ENCODE measurements at regions not wholly inside any gene's neighbourhood (a gene's known extent, or its start where the extent isn't known, plus 50 kb on each side); places are given as distances from the start of the nearest gene placed in this dataset.

DNA sequence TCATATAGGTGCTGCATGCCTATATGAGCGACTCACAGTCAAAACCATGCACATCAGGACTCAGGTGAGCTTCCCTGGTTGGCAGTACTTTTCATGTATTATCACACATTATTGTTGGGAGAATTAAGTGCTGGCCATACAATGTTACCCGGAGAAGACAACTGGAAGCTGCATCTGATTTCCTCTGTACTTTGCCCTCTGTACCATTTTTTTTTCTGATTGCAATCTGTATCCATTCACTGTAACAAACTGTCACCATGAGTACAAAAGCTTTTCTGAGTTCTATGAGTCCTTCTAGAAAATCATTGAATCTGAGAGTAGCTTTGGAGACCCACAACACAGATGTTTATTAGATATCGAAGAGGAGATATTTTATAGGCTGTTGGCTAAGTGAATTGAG, 651.0 kb downstream of the NR2F1-AS1 start:
- Histone ChIP-seq H3K4me3 (replicated peaks in 1 of 3) (no peak overlapping the region), H3K36me3 (no peaks in the 10 kb centered on the region), H3K4me1 (no peaks in the 10 kb centered on the region), H3K27me3 (no peaks in the 10 kb centered on the region), H3K27ac (no peak overlapping the region), H3K9me3 (no peaks in the 10 kb centered on the region)
- intact Hi-C loops (cut with DNase I): no loop called here
- 91 to 92% methylated on average over 3 of the region's 3 CpGs for WGBS, 2 donors
- TF ChIP-seq POLR2A (IDR thresholded peaks at IDR 0.05): no peak
- TF ChIP-seq, protein P1, sequence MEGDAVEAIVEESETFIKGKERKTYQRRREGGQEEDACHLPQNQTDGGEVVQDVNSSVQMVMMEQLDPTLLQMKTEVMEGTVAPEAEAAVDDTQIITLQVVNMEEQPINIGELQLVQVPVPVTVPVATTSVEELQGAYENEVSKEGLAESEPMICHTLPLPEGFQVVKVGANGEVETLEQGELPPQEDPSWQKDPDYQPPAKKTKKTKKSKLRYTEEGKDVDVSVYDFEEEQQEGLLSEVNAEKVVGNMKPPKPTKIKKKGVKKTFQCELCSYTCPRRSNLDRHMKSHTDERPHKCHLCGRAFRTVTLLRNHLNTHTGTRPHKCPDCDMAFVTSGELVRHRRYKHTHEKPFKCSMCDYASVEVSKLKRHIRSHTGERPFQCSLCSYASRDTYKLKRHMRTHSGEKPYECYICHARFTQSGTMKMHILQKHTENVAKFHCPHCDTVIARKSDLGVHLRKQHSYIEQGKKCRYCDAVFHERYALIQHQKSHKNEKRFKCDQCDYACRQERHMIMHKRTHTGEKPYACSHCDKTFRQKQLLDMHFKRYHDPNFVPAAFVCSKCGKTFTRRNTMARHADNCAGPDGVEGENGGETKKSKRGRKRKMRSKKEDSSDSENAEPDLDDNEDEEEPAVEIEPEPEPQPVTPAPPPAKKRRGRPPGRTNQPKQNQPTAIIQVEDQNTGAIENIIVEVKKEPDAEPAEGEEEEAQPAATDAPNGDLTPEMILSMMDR (IDR thresholded peaks at IDR 0.05): no peak
- no peak for DNase-seq

DNA sequence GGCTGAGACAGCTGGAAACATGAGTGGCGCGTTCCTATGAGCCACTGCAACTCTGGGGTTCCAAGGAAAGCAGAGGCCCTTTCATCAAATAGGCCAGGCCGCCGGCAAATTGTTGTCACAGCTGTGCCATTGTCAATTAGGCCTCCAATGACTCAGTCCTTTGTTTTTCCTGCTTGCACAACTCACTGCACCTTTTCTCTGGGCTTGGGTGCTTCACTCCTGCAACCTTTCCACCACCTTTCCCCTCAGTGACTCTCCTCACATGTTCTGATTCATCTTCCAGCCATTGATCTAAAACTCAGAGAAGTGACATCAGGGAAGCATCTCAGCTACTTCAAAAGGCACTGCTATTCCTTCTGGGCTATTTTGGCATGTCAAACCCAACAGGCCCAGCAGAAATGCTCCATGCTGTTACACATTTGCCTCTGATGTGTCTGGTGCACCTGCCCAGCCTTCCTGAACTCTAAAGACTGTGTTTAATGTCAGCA, 653.7 kb downstream of the NR2F1-AS1 start:
- no peak for TF ChIP-seq POLR2A (IDR thresholded peaks at IDR 0.05)
- TF ChIP-seq, protein P1 (IDR thresholded peaks at IDR 0.05): no peak
- Histone ChIP-seq H3K27ac (no peak overlapping the region), H3K4me3 (replicated peaks in 1 of 3) (no peak overlapping the region), H3K4me1 (no peaks in the 10 kb centered on the region), H3K9me3 (no peaks in the 10 kb centered on the region), H3K36me3 (no peaks in the 10 kb centered on the region), H3K27me3 (no peaks in the 10 kb centered on the region)
- DNase-seq: peak in 1 of 2 donors; percentile 1
- intact Hi-C loops (cut with DNase I): no loop called here
- WGBS, 2 donors: 74 to 77% methylated on average over 4 of the region's 4 CpGs

DNA sequence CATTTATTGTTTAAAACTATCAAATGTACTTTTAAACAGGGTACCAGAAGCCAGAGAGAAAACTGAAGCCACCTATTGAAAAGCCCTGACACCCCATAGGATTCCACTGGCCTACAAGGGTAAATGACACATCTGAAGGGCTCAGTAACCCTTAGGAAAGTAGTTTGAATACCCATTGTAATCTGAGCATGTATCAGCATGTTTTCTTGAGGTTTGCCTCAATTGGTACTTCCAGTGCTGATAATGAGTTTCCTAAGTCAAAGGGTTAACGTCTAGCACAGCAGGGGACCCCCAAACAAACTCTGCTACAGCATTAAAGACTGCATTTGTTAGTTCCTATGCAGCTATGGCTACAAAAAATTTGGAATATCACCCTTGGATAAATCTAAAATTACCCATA, 657.1 kb downstream of the NR2F1-AS1 start:
- Histone ChIP-seq H3K36me3 (no peaks in the 10 kb centered on the region), H3K4me3 (replicated peaks in 1 of 3) (no peak overlapping the region), H3K4me1 (no peaks in the 10 kb centered on the region), H3K27me3 (no peaks in the 10 kb centered on the region), H3K9me3 (no peaks in the 10 kb centered on the region), H3K27ac (no peak overlapping the region)
- intact Hi-C loops (cut with DNase I): no loop called here
- DNase-seq: no peak
- 67 to 75% methylated on average over 1 of the region's 1 CpG for WGBS, 2 donors
- TF ChIP-seq POLR2A (IDR thresholded peaks at IDR 0.05): no peak
- TF ChIP-seq, protein P1 (IDR thresholded peaks at IDR 0.05): no peak

DNA sequence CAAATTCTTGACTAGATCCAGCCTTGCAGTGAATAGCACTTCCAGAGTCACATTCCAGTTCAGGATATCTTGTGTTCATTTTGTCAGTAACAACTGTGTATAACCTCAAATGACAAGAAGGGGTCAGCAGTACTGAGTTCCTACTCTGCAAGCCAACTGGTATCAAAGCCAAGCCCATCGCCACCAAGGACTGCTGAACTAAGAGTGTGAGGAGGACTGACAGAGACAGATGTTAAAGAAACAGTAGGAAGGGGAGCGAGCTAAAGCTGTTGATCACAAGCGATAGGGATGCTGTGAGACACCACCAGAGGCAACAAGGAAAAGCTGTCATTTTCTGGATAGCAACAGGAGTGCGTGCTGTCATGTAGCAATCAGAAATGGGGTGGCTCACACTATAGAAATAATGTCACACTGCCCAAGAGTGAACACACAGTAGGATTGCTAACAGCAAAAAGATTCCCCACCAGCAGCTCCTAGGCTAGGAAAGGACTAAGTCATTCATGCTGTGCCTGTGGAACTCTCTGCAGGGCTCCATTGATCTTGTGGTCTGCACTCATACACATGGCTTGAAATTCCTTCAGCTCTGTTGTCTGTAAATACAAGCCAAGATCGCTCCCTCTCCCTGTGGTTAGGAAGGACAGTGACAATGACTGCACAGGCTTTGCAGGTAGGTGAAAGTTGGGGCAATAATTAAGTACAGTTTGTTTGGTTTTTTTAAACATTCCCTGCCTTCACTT, 658.6 kb downstream of the NR2F1-AS1 start:
- Histone ChIP-seq H3K4me3 (replicated peaks in 1 of 3) (no peak overlapping the region), H3K27ac (no peak overlapping the region)

DNA sequence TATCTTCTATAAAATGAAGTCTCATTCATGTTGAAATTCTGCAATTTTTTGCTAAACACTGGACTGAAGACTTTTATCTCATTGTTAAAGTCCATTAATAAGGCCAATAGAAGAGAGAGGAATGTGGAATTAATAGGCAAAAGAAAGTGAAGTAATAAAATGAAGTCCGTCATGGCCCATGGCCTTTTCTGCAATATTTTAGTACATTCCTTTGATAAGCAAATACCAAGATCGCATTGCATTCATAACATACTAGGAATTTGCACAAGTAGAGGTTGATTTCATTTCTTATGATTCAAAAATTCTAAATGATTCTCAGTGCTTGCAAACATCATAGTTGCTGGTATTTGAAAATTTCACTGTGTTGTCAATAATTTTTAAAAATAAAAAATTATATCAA, 664.0 kb downstream of the NR2F1-AS1 start:
- H3K27me3 ChIP-seq: no peaks in the 10 kb centered on the region
- no peaks in the 10 kb centered on the region for H3K4me1 ChIP-seq
- H3K36me3 ChIP-seq: no peaks in the 10 kb centered on the region
- WGBS, 2 donors: 88 to 99% methylated on average over 2 of the region's 2 CpGs
- intact Hi-C loops (cut with DNase I): no loop called here
- no peaks in the 10 kb centered on the region for H3K9me3 ChIP-seq
- H3K27ac ChIP-seq: no peak overlapping the region
- H3K4me3 ChIP-seq (replicated peaks in 1 of 3): no peak overlapping the region
- DNase-seq: no peak
- TF ChIP-seq, protein P1 (IDR thresholded peaks at IDR 0.05): no peak
- TF ChIP-seq POLR2A (IDR thresholded peaks at IDR 0.05): no peak

More for the DNA sequence above, 658.6 kb downstream of the NR2F1-AS1 start:
- intact Hi-C loops (cut with DNase I): no loop called here
- no peaks in the 10 kb centered on the region for H3K27me3 ChIP-seq
- no peak for DNase-seq
- no peaks in the 10 kb centered on the region for H3K4me1 ChIP-seq
- no peaks in the 10 kb centered on the region for H3K36me3 ChIP-seq
- WGBS, 2 donors: 79 to 82% methylated on average over 5 of the region's 5 CpGs
- no peaks in the 10 kb centered on the region for H3K9me3 ChIP-seq
- no peak for TF ChIP-seq POLR2A (IDR thresholded peaks at IDR 0.05)
- TF ChIP-seq, protein P1 (IDR thresholded peaks at IDR 0.05): no peak

All from thyroid gland (tissue), 4 donors.